ENCODE measurements at regions not wholly inside any gene's neighbourhood (a gene's known extent, or its start where the extent isn't known, plus 50 kb on each side); places are given as distances from the start of the nearest gene placed in this dataset.

DNA sequence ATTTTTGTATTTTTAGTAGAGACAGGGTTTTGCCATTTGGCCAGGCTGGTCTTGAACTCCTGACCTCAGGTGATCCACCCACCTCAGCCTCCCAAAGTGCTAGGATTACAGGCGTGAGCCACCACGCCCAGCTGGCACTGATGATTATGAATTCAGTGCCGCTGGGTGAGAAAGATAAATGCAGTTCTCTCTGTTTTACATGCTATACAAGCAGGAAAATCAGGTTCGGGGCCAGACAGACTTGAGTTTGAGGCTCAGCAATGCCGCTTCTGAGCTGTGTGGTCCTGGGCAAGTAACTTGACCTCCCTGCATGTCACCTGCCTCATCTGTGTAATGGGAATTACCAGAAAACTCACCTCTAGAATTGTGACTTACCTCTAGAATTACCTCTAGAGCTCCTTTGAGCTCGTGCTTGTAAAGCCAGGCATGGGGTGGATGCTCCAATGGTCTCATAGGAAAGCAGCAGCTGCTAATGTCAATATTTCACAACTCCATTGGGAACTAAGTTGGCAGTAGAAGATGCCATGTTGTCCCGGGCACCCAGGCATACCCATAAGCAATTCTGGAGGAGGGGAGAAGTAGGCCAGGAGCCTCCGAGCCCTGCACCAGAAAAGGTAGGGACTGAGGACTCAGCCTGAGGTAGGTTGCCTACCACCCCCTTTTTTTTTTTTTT, 119.8 kb upstream of the SLC25A33 start:
- TF ChIP-seq, protein P1, sequence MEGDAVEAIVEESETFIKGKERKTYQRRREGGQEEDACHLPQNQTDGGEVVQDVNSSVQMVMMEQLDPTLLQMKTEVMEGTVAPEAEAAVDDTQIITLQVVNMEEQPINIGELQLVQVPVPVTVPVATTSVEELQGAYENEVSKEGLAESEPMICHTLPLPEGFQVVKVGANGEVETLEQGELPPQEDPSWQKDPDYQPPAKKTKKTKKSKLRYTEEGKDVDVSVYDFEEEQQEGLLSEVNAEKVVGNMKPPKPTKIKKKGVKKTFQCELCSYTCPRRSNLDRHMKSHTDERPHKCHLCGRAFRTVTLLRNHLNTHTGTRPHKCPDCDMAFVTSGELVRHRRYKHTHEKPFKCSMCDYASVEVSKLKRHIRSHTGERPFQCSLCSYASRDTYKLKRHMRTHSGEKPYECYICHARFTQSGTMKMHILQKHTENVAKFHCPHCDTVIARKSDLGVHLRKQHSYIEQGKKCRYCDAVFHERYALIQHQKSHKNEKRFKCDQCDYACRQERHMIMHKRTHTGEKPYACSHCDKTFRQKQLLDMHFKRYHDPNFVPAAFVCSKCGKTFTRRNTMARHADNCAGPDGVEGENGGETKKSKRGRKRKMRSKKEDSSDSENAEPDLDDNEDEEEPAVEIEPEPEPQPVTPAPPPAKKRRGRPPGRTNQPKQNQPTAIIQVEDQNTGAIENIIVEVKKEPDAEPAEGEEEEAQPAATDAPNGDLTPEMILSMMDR (conservative IDR thresholded peaks at IDR 0.05; ENCODE audit: low read depth), result no peak
- POLR2A ChIA-PET (ENCODE audit: low non-redundant PET), result no interaction called here
- CTCF ChIA-PET, result interaction anchor here (0.7 kb wide), 1 partner anchor 21 kb away, joined by 6 read pairs; no protein-coding TSS in a partner anchor
- H3K27ac ChIP-seq, result no peak overlapping the region
- DNase-seq (ENCODE audit: low spot score), result no peak

DNA sequence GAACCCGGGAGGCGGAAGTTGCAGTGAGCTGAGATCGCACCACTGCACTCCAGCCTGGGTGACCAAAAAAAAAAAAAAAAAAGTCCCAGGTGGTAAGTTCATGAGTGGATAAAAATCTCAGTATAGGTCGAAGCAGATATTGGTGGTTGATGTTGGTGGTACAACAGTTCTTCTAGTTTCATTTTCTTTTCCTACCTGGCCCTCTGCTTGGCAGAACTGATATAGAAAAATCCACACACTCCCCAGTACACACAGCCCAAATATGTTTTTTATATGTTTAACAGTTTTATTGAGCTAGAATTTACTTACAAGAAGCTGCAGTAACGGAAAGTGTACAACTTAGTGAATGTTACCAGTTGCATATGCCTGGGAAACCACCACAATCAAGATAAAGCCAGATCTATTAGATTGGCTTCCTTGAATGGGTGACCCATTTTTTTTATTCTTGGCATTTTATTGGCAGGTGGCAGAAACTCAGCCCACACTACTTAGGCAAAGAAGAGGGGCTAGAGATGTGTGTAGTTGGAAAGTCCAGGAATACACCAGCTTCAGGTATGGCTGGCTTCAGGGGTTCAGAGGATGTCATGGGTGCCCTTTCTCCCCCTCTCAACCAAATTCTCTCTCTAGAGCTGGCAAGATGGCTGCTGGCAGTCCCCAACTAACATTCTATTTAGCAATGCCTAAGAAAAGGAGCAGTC, 118.3 kb upstream of the SLC25A33 start:
- ChIA-PET POLR2A (ENCODE audit: low non-redundant PET) (no interaction called here), CTCF (no interaction called here)
- no peak for DNase-seq (ENCODE audit: low spot score)
- H3K27ac ChIP-seq, result no peak overlapping the region
- TF ChIP-seq, protein P1 (conservative IDR thresholded peaks at IDR 0.05; ENCODE audit: low read depth), result no peak

DNA sequence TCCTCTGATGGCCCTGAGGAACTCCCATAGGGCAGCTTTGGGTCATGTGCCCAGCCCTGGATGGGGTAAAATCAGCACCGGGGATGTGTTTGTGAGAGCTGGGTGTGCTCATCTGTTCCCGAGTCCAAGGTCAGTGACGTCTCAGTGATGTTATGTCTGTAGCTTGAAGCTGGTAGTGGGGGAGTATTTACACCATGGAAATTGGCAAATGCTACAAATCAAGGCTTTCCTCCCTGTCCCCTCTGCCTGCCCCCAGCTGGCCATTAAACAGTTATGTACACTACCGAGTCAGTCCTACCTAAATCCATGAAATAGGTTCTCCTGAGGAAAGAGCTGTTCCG, 117.8 kb upstream of the SLC25A33 start:
- CTCF ChIA-PET, result no interaction called here
- TF ChIP-seq, protein P1 (conservative IDR thresholded peaks at IDR 0.05; ENCODE audit: low read depth), result no peak
- POLR2A ChIA-PET (ENCODE audit: low non-redundant PET), result no interaction called here
- DNase-seq (ENCODE audit: low spot score), result no peak
- H3K27ac ChIP-seq, result no peak overlapping the region

DNA sequence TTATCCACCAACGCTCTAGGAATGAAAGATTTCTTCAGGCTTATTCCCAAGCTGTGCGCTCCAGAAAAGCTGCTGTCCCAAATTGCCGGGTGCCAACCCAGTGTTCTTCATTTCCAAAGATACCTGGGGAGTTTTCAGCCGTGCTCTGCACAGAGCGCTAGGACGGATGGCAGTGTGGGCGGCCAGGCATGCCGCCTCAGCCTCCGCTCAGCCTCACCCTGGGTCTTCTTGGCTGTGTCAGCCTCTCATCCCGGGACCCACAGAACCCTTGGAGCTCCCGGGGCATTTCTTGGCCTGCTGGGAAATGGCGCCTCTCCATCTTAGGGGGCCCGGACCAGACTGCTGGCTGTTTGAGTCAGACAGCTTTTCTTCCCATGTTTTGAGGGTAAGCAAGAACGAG, 116.9 kb upstream of the SLC25A33 start:
- ChIA-PET CTCF (interaction anchor here (1.3 kb wide), 1 partner anchor 74 kb away, joined by 4 read pairs; no protein-coding TSS in a partner anchor), POLR2A (ENCODE audit: low non-redundant PET) (no interaction called here)
- DNase-seq (ENCODE audit: low spot score), result no peak
- TF ChIP-seq, protein P1 (conservative IDR thresholded peaks at IDR 0.05; ENCODE audit: low read depth), result no peak
- H3K27ac ChIP-seq, result no peak overlapping the region

DNA sequence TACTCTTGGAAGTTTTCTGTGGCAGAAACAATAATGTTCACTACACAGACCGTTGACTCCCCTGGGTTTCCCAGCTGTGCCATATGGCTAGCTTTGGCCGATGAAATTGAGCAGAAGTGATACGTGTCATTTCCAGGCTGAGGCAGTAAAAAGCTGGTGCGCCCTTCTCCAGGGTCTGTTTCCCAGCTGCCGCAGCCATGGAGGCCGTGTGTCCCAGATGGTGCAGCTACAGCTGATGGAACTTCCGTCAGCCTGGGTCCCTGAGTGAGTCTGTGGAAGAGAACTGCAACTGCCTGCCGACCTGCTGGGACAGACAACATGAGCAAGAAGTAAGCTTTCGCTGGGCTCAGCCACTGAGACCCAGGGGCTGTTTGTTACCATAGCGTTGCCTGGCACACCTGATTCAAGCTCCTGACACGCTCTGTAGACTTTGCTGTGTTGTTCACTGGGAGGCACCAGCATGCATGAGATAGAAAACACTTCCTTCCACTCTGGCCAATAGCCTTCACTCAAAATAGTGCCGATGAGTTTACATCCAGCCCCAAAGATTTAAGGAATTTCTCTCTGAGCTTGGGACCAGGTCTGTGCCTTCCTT, 116.3 kb upstream of the SLC25A33 start:
- TF ChIP-seq, protein P1 (conservative IDR thresholded peaks at IDR 0.05; ENCODE audit: low read depth), result no peak
- ChIA-PET POLR2A (ENCODE audit: low non-redundant PET) (no interaction called here), CTCF (interaction anchor here (1.3 kb wide), 1 partner anchor 73 kb away, joined by 4 read pairs; no protein-coding TSS in a partner anchor)
- H3K27ac ChIP-seq, result no peak overlapping the region
- DNase-seq (ENCODE audit: low spot score), result no peak

DNA sequence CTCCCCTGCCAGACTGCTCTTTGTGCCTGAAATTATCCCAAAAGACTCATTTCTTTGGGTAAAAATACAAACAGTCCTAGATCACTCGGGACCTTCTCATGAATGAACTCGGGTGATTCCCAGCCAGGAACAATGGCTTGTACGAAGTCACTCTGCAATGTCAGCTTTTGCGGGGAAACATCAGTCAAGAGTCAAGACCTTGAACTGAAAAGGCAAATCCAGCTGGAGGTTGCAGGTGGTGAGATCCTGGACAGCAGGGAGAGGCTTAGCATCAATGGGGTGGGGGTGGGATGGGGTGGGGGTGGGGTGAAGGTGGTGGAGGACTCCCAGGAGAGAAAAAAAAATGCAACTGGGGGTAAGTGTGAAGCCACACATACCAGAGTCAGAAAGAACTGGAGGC, 115.0 kb upstream of the SLC25A33 start:
- ChIA-PET CTCF (no interaction called here), POLR2A (ENCODE audit: low non-redundant PET) (no interaction called here)
- no peak overlapping the region for H3K27ac ChIP-seq
- TF ChIP-seq, protein P1 (conservative IDR thresholded peaks at IDR 0.05; ENCODE audit: low read depth), result no peak
- no peak for DNase-seq (ENCODE audit: low spot score)

Measured in RWPE1 (cell line).